NCI-H1048 (cell line): ENCODE measurements at regions not wholly inside any gene's neighbourhood (a gene's known extent, or its start where the extent isn't known, plus 50 kb on each side); places are given as distances from the start of the nearest gene placed in this dataset.

Experiments used
- DNase-seq: peaks from one replicate; lab custom pipeline; 2025; lab: John Stamatoyannopoulos, UW

DNA sequence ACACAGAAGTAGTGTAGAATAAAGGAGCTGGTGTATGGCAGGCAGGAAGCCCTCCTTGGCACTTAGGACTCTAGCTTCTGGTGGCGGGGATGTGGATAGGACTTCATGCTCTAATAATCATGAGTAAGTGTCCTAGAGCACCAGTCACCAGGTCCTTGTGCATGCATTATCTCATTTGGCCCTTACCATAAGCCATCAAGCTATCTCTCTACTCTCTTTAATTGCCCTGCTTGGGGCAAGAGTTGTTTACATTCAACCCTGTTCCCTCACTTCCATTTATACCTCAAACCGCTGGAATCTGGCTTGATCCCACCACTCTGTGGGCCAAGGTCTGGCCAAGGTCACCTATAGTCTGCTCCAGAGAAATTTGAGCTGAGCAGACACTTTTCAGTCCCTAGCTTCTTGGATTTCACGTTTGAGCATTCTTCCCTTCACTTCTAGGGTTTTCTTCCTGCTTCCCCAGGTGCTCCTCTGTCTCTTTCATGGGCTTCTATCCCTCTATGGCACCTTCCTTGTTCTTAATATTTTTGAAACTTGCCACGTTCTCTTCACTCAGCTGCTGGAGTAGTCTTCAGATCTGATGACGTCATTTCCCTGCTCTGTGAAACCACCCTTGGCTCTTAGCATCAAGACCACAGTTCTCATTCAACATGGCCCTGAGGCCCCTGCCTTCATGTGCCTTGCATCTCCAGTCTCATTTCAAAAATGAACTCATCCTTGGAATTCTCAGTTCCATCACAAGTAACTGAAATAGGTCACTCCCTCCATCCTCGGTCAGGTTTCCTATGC is 94.9 kb upstream of the GATA6 start:
- no peak for DNase-seq

DNA sequence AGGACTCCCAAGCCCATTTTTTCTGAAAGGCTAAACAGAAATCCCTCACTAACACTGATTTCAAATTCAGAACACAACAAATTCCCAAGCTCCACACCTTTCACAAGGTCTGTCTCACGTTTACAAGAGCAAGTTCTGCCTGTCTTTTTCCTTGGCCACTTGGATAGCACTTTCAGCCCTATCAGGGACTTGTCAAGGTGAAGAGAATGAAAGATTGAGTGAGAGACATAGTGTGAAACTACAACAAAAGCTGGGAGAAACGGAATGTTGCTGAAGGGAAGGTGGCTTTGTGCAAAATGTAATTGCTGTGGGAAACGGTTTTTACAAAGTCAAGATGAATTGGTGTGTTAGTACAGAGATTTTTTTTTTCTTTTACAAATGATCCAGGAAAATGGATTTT is 89.4 kb upstream of the GATA6 start:
- no peak for DNase-seq

DNA sequence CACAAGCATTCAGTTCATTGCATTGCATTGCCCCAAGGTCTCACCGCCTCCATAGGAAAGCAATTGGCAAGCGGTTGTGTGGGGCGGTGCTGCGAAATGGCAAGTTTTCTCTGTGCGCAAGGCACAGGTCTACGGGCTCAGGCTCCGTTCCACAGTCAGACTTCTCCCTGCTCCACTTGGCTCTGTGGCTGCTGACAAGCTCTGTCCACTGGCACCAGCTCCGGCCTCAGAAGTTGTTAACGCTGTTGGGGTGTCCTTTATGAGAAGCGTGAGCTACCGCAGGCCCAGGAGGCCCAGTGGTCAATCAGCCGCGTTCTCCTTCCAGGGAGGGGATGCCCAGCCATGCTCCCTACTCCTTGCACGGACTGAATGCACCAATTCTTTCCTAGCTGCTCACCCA is 87.0 kb upstream of the GATA6 start:
- no peak for DNase-seq

DNA sequence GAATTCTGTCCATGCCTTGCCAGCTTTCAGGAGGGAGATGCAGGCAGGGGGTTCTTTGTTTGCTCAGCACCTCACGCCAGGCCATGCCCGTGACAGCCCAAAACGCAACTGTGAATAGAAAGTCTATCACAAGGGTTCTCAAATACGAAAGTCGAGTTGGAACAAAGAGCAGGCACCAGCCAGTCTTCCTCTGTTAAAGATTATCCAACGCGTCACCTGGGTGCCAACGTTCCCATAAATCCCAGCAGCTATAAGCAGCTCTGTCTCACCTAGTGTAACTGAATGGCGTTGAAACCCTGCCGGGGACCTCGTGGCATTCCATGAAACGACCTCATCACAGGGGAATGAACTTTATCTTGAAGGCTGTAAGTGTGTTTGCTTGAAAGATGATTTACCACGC is 84.8 kb upstream of the GATA6 start:
- DNase-seq, result no peak

DNA sequence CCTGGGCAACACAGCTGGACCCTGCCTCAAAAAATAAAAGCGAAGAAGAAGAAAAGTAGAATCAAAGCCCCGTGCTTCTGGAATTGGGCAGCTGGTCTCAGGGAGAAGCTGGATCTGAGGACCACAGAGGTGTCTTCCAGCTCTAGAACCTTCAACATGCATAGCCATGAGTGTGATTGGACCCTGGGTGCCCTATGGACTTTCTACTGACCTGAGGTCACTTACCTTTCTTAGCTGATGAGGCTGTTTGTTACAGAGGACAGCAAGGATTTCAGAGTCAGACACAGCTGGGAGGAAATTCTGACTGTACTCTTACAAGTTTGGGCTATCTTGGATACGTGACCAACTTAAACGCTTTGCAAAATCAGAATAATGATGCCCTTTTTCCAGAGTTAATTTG is 82.4 kb upstream of the GATA6 start:
- DNase-seq, result no peak

DNA sequence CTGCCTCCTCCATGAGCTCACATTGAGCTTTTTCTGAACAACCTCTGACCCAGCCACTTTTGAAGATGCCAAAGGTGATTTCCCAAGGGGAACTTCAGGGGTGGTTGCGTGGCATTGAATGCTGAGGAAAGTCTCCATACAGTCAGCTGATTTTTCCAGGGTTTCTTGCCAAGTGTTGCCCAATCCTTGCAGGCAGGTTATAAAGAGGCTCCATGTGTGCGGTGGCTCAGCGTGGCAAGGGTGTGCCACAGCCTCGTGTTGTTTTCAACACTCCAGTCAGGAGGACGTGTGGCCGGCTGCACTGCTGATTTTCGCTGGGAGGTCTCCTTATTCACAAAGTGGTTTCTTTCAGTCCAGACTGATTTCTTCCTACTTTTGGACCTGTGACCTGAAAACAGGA is 81.4 kb upstream of the GATA6 start:
- no peak for DNase-seq

DNA sequence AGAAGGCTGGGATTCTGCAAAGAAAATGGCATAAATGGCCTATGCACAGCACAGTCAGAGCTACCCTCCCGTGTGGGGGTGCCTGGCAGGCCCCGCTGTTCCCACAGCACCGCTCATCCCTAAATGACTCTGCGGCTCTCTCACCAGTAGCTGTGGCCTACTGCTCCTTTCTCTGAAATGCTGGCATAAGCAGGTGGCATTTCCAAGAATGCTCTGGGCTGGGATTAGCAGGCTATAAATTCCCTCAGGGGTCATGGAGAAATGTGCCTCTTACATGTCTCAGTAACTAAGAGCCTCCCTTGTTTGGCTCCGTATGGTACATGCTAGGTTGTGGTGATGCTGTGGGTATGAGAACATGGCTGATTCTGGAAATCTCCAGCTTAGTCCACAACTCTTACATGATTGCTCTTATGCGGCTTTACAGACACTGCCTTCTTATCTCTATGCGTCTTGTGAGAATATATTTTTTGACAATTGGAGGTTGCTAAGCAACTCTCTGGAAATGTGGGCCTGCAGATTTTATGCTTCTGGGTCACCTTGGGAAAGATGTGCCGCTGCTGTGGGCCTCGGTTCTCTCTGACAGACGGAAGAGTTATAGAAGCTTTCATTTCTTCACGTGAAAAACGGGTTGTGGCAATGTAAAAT is 80.3 kb upstream of the GATA6 start:
- DNase-seq, result no peak

DNA sequence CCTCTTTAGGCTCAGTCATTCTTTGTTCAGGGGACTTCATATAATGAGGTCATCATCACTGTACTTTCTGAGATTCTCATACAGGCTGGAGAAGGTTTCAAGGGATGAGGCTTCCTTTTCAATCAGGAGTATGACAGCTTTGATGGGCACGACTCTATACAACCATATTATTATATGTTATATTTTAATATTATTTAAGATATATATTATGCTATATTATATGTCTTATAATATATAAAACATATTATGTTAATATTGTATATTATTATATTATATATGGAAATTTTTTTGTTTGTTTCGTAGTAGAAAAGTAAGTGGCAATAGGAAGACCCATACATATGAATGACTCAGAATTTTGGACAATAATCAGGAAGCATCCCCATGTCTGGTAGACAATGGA is 78.0 kb upstream of the GATA6 start:
- DNase-seq, result no peak

DNA sequence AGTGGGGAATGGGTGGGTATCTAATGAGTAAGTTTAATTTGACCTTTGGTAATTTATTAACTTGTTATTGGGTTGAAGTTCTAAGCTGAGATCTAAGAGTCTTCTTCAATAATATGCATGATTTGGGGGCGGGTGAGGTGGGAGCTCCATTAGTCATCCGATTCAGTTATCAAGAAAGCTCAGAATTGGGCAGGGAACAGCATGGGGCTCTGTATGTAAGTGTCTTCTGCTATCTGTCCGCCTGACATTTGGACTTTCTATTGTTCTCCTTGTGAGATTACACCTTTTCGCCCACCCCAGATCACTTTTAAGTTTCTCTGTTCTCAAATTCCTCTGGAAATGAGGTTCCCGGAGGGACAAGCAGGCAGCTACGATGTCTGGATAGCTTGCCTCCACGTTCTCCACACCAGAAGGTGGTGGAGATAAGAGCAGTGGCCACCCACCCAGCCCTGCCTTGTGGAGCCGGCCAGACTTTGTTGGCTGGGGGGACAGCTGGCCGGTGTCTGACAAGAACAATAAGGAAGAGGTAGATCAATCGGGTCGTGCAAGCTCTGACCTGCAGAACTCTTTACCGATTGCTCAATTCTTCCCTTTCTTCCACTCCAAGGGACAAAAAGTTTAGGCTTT is 75.5 kb upstream of the GATA6 start:
- DNase-seq, result no peak

DNA sequence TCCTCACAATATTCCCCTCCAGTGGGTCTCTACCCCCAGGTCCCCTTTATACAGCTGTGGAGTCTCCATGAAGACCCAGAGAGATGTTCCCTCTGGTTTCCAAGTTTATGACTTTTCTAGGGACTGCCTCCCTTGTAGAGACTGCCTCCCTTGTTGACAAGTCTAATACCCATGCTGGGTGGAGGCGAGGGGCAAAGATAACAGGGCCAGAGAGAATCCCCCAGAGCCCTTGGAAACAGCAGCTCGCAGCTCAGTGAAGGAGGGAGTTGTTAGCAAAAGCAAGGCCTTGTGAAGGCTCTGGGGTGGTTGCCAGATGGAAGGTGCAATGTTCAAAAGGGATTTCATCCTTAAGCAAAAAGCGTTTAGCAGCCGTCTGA is 75.0 kb upstream of the GATA6 start:
- no peak for DNase-seq

DNA sequence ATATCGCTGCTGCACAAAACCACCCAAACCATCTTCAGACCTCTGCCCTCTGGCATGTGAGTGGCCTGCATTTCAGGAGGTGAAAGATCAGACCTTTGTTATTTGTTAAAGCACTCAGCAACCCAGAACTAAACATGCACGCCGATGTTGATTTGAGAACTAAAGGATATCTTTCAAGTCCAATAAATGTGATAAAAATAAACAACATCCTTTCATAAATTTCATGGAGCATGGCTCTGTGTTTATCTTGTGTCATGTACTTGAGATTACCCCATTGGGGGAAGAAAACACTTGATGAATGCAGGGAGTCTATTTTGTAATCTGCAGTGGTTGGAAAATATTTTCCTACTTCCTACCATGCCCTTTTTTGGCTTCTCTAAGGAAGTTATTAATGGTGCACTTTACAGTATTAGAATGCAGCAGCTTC is 70.8 kb upstream of the GATA6 start:
- DNase-seq, result no peak

DNA sequence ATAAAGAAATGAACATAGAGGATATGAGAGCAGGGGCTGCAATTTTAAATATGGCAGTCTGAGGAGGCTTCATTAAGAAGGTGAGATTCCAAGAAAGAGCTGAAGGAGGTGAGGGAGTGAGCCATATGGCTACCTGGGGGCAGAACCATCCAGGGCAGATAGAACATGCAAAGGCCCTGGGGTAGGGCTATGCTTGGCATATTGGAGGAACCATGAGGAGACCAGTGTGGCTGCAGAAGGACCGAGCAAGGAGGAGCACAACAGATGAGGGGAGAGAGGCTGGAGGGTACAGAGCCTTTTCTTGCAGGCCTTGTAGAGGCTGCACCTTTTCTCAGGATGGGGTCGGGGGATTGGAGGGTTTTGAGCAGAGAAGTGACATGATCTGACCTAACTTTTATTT is 69.5 kb upstream of the GATA6 start:
- DNase-seq, result no peak

DNA sequence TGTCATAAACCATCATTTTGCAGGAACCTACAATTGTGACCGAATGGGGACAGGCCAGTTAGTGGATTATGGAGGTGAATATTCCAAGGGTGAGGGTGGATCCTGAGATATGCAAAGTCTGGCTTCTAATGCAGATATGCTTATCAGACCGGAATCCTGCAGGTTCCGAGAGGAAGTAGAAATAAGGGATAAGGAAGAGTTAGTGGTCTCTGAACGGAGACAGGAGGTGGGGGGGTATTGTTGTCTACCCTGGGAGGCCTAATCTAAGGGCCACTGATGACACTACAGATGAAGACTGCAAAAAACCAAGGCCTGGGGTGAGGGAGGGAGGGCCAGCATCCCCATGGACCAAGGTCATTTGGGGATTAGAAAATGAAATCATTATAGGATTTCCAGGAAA is 67.7 kb upstream of the GATA6 start:
- no peak for DNase-seq

DNA sequence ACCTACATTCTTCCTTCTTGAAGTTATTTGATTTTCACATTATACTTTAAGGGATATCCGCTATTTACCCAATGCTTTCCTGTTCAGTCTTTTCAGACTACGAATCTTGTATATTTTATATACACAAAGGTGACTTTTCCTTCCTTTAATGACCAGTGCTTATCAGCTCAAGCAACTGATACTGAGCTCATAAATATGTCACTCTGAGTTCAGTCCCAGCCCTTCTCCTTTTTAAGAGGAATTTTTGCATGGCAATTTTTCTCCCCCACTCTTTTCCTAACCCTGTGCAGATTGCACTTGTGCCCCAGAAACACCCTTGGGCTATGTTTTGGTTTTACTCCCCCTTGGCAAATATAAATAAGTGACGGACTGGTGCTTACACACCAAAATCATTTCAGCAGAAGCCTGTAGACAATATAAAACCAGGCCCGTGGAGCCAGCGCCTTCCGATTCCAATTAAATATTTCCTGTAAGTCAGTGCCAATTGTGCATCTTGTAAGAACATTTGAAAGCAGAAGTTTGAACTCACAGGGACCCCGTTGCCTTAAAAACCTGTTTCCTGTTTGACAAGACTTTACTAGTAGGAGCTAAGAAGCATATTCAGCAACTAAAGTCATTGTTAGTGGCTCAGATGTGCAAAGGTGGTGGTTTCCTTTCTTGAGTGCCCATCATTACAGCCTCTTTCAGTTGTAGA is 66.3 kb upstream of the GATA6 start:
- no peak for DNase-seq

DNA sequence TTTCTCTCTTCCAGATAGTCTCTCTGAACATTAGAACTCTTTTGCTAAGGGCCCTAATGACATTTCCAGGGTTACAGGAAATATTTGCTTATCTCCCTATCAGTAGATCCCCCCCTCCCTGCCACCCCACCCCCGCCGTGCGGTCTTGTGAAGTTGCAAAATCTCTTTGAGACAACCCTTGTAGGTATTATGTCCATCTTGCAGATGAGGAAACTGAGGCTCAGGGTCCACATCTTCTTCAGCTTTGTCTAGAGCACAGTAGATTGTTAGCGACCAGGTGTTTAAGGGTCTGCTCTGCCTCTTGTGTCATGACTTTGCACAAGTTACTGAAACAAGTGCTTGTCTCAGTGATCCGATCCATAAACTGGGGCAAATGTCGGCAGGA is 65.8 kb upstream of the GATA6 start:
- no peak for DNase-seq

DNA sequence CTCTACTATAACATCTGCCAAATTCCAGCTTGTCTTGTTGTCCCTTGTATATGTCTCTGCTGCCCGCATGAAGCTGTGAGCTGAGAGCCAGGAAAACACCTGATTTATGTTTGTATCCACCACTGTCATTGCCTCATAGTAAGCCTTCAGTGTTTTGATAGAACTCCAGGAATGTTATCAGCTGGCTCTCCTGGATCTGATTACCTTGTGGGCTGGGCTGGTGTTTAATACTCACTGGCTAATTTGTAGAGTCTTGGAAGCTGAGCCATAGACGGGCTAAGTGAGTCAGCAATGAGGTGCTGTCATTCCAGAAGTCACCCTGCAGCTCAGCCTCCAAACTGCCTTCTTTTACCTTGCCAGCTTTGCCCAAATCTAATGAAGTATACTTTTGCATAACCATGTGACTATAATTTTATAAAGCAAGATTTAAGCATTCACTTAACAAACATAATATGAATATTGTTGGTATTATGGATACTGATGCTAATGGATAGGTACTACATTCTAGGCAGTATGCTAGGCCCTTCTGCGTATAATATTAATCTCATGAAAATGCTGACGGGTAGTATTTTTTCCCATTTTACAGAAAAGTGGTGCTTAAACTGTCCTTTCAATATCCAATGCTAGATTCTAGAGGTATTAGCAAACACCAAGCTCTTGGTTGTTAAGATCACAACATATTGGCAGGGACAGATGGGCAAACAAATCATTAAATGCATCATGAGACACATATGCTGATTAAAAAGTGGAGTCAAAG is 62.7 kb upstream of the GATA6 start:
- no peak for DNase-seq

DNA sequence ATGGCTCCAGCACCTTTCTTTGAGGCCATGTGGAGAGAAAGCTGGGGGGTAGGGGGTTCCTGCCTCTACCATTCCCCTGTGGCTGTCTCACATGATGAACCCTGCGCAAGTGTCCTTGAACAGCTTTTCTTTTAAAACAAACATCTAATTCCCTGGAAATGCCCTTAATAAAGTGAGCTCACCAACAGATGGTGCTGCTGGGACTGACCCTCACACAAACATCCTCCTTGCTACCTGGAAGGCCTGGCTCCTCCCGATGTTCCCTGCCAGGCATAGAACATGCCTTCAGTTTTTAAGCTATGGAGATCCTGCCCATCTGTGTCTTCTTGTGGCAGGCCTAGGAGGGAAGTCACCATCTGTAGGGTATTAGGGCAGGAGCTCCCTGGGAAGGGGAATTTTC is 60.7 kb upstream of the GATA6 start:
- no peak for DNase-seq

DNA sequence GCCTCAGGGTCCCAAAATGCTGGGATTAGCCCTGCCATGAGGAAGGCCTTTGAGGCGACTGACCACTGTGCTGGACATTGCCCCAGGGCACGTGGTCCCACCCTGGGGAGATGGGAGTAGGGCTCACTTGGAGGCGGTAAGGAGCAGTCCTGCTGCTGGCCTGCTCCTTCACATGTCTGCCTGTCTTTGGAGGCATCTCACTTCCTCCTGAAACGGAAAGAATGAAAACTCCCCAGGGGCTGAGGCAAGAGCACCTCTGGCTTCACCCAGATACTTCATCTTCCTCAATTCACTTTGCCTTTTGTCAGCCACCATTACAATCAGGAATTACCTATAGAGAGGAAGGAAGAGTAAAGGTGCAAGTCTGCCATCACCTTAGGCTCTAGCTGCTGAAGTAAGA is 59.9 kb upstream of the GATA6 start:
- no peak for DNase-seq

DNA sequence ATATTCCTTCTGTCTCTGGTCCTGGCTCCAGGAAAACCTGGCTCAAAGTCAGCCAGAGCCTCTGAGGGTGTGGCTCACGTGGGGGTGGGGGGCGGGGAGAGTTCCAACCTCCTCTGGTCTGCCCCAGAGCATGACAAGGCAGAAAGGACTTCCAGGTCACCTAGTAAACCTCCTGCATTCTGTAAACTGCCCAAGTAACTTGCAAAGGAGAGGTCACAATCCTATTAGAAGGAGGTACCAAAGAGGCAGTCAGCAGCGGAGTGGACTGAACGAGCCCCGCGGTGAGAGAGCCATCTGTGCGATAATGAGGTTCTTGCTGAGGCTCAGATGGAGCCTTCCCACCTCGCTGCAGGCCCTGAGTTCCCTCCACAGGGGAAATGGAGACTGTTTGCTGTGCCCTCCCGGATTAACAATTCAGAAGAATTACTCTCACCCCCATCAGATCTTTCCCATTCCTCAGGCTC is 58.9 kb upstream of the GATA6 start:
- DNase-seq, result no peak

DNA sequence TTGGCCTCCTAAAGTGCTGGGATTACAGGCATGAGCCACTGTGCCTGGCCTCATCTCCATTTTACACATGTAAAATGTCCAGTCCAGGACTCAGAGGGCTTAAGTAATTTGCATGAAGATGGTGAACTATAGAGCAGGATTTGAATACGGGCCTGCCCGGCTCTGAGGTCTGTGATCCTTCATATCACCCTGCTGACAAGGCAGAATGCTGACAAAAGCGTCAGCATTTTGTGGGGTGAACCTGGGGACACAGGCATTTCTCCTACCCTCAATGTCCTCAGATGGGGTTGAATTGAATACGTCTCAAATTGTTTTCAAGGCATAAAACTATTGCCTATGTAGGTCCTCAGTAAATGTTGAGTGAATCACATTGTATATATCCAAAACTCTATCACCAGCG is 57.2 kb upstream of the GATA6 start:
- DNase-seq, result no peak

DNA sequence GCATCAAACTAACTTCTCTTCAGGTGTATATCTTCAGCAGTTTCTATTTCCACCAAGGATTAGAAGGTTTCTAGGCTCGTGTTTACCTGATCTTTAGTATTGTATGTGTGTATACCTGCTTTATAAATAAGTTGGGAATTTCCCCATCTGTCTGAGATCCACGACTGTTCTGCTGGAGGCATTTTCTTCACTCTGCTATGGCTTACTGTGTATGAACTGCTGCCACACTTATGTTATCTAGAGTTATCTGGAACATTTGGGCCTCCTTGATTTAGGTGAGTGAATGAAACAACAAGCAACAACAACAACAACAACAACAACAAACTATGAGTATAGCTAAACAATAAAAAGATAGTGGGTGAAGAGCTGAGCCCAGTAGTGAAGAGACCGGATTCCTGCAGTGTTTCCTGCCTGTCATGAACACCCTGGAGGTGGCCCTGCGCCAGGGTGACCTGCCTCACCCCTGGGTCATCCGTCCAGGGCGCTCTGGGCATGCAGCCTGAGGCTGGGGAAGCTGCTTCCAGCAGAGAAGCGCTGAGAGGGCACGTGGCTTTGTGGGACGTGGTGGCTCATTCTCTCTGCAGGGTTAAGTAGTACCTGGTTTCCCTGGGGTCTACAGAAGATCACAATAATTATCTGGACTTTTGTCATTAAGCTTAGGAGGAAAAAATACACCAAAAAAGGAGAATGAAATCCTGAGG is 56.1 kb upstream of the GATA6 start:
- no peak for DNase-seq
